Epithelial cell of proximal tubule (primary cell): ENCODE measurements at regions not wholly inside any gene's neighbourhood (a gene's known extent, or its start where the extent isn't known, plus 50 kb on each side); places are given as distances from the start of the nearest gene placed in this dataset.

Experiments used
- DNase-seq: peaks from one replicate; pipeline ENCODE4 v3.0.0-alpha.2; 2011; ENCODE audit warnings: low read depth
- H3K4me3 ChIP-seq: 2 replicates; pipeline ENCODE4 v1.5.1; 2011; ENCODE audit warnings: low read depth, mild to moderate bottlenecking, low read length
- TF ChIP-seq, protein P1 (sequence below): conservative IDR thresholded peaks from 2 replicates; pipeline ENCODE4 v1.5.1; 2012; ENCODE audit warnings: low read depth, mild to moderate bottlenecking, low read length

GRCh38 chr10:101286248-101287046 lies 57.2 kb upstream of the LBX1 start:
- H3K4me3 ChIP-seq, result no peak overlapping the region
- TF ChIP-seq, protein P1, sequence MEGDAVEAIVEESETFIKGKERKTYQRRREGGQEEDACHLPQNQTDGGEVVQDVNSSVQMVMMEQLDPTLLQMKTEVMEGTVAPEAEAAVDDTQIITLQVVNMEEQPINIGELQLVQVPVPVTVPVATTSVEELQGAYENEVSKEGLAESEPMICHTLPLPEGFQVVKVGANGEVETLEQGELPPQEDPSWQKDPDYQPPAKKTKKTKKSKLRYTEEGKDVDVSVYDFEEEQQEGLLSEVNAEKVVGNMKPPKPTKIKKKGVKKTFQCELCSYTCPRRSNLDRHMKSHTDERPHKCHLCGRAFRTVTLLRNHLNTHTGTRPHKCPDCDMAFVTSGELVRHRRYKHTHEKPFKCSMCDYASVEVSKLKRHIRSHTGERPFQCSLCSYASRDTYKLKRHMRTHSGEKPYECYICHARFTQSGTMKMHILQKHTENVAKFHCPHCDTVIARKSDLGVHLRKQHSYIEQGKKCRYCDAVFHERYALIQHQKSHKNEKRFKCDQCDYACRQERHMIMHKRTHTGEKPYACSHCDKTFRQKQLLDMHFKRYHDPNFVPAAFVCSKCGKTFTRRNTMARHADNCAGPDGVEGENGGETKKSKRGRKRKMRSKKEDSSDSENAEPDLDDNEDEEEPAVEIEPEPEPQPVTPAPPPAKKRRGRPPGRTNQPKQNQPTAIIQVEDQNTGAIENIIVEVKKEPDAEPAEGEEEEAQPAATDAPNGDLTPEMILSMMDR, result no peak
- no peak for DNase-seq

GRCh38 chr10:101287183-101287996 lies 58.1 kb upstream of the LBX1 start:
- DNase-seq, result no peak
- no peak overlapping the region for H3K4me3 ChIP-seq
- TF ChIP-seq, protein P1, result no peak

GRCh38 chr10:101287997-101288635 lies 58.9 kb upstream of the LBX1 start:
- H3K4me3 ChIP-seq, result no peak overlapping the region
- DNase-seq, result no peak
- TF ChIP-seq, protein P1, result peak; percentile 58

GRCh38 chr10:101289541-101289940 lies 60.3 kb upstream of the LBX1 start:
- no peak overlapping the region for H3K4me3 ChIP-seq
- no peak for DNase-seq
- TF ChIP-seq, protein P1, result no peak

GRCh38 chr10:101290431-101290830 lies 61.2 kb upstream of the LBX1 start:
- H3K4me3 ChIP-seq, result no peak overlapping the region
- no peak for DNase-seq
- TF ChIP-seq, protein P1, result no peak

GRCh38 chr10:101290881-101291280 lies 61.6 kb upstream of the LBX1 start:
- H3K4me3 ChIP-seq, result no peak overlapping the region
- DNase-seq, result no peak
- TF ChIP-seq, protein P1, result no peak
